ENCODE measurements at regions not wholly inside any gene's neighbourhood (a gene's known extent, or its start where the extent isn't known, plus 50 kb on each side); places are given as distances from the start of the nearest gene placed in this dataset.
"Not testable (repeated sequence)": the region's sequence is repeated elsewhere in the genome, so short reads cannot be mapped to it uniquely, and the experiment has no call there.

- TF ChIP-seq ZFX (IDR thresholded peaks at IDR 0.05): no peak
- TF ChIP-seq CTCF (conservative IDR thresholded peaks at IDR 0.05): no peak
- no peak overlapping the region for H3K27ac ChIP-seq
Measured at GRCh38 chr4:155450676-155451075, 73.9 kb upstream of the MAP9 start.

- no peak for TF ChIP-seq ZFX (IDR thresholded peaks at IDR 0.05)
- no peak for TF ChIP-seq CTCF (conservative IDR thresholded peaks at IDR 0.05)
- no peak overlapping the region for H3K27ac ChIP-seq
Measured at GRCh38 chr4:155445306-155445705, 68.5 kb upstream of the MAP9 start.

- TF ChIP-seq CTCF (conservative IDR thresholded peaks at IDR 0.05) (no peak), ZFX (IDR thresholded peaks at IDR 0.05) (no peak)
- peak overlapping the region; percentile 77; the same call in 1 of the 2 replicates for H3K27ac ChIP-seq
Measured at GRCh38 chr4:155444721-155445120, 68.0 kb upstream of the MAP9 start.

- TF ChIP-seq CTCF (conservative IDR thresholded peaks at IDR 0.05) (peak; percentile 94), ZFX (IDR thresholded peaks at IDR 0.05) (no peak)
- H3K27ac ChIP-seq: peak overlapping the region; percentile 32; the same call in 1 of the 2 replicates
Measured at GRCh38 chr4:155442267-155443105, 65.7 kb upstream of the MAP9 start.

GRCh38 chr4:155441475-155441874 lies 64.7 kb upstream of the MAP9 start:
- no peak for TF ChIP-seq ZFX (IDR thresholded peaks at IDR 0.05)
- no peak for TF ChIP-seq CTCF (conservative IDR thresholded peaks at IDR 0.05)
- no peak overlapping the region for H3K27ac ChIP-seq

DNA sequence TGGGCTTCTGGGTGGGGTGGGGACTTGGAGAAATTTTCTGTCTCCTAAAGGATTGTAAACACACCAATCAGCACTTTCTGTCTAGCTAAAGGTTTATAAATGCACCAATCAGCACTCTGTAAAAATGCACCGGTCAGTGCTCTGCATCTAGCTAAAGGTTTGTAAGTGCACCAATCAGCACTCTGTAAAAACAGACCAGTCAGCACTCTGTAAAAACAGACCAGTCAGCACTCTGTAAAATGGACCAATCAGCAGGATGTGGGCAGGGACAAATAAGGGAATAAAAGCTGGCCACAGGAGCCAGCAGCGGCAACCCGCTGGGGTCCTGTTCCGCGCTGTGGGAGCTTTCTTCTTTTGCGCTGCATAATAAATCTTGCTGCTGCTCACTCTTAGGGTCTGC lies 63.0 kb upstream of the MAP9 start:
- H3K27ac ChIP-seq: not testable (repeated sequence)

- no peak for TF ChIP-seq ZFX (IDR thresholded peaks at IDR 0.05)
- TF ChIP-seq CTCF (conservative IDR thresholded peaks at IDR 0.05): no peak
- H3K27ac ChIP-seq: no peak overlapping the region
Measured at GRCh38 chr4:155434904-155435303, 58.1 kb upstream of the MAP9 start.

GRCh38 chr4:155434366-155434765 lies 57.6 kb upstream of the MAP9 start:
- H3K27ac ChIP-seq: no peak overlapping the region
- TF ChIP-seq CTCF (conservative IDR thresholded peaks at IDR 0.05) (no peak), ZFX (IDR thresholded peaks at IDR 0.05) (no peak)

Measured in C4-2B (cell line).